ENCODE measurements at regions not wholly inside any gene's neighbourhood (a gene's known extent, or its start where the extent isn't known, plus 50 kb on each side); places are given as distances from the start of the nearest gene placed in this dataset.

DNA sequence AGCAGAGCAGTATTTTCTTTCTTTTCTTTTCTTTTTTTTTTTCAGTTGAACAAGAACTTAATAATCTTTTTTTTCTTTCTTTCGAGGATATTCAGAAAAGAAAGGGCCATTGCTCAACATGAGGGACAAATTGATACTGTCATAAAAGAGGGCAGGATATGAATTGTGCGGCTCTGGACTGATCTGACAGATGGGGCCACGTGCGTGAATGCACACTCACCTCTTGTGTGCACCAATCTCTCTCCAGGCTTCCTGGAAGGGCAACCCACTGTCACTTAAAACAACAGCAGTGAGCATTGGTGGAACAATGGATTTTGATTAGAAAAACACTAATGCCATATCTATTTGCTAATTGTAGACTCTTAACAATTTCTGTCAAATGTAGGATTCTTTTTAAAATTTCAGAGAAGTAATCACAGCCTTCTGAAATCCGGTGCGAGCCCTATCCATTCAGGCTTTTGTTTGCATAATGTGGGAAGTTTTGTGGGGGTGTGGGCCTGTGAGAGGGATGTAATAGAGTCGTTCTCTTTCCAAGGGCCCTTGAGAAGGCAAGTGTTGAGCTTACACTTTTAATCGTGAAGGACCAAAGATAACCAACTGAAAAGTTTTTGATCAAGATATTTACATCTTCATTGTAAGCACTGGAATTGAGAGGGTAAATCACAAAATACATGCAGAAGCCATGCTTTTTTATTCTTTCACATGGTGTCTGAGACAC is 298.8 kb downstream of the SP3 start:
- TF ChIP-seq CTCF (conservative IDR thresholded peaks at IDR 0.05; ENCODE audit: low read length), result no peak
- TF ChIP-seq EZH2phosphoT487 (IDR thresholded peaks at IDR 0.05; ENCODE audit: borderline replicate concordance), result no peak
